HG02763 (cell line): ENCODE measurements at regions not wholly inside any gene's neighbourhood (a gene's known extent, or its start where the extent isn't known, plus 50 kb on each side); places are given as distances from the start of the nearest gene placed in this dataset.
"Not testable (repeated sequence)": the region's sequence is repeated elsewhere in the genome, so short reads cannot be mapped to it uniquely, and the experiment has no call there.

Experiments used
- ATAC-seq: cut with Tn5 transposase; IDR thresholded peaks from one replicate; pipeline ENCODE4 v1.9.1; 2021; ENCODE audit warnings: mild to moderate bottlenecking, moderate library complexity; ENCODE audit not compliant: unreplicated experiment

DNA sequence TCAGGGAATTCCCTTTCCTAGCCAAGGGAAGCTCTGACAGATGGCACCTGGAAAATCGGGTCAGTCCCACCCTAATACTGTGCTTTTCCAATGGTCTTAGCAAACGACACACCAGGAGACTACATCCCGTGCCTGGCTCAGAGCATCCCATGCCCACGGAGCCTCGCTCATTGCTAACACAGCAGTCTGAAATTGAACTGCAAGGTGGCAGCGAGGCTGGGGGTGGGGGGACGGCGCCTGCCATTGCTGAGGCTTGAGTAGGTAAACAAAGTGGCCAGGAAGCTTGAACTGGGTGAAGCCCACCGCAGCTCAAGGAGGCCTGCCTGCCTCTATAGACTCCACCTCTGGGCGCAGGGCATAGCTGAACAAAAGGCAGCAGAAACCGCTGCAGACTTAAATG lies 279.5 kb upstream of the LUZP2 start:
- ATAC-seq, result not testable (repeated sequence)

GRCh38 chr11:24225501-24225900 lies 271.4 kb upstream of the LUZP2 start:
- ATAC-seq, result no peak

DNA sequence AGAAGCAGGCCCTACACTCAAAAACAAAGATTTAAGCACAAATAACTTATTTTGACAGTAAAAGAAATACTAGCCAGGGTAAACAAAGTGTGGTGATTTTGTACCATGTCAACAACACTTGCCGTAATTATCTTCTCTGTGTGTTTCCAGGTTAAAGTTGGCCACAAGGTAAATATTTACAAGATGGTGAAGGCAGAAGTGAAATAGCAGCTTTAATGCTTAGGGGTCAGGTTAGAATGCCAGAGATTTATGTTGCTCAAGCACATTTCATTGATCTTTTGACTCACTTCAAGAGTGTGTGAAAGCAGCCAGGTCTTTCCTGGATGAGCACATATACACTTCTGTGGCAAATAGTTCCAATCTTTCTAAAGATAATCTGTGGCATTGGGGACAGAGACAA lies 270.2 kb upstream of the LUZP2 start:
- no peak for ATAC-seq

DNA sequence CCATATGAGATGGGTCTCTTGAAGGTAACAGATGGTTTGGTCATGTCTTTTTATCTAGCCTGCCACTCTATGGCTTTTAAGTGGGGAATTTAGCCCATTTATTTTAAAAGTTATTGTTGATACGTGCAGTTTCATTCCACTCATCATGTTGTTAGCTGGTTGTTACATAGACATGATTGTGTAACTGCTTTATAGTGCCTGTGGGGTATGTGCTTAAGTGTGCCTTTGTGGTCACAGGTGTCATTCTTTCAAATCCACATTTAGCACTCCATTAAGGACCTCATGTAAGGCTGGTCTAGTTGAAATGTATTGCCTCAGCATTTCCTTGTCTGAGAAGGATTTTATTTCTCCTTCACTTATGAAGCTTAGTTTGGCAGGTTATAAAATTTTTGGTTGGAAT lies 263.8 kb upstream of the LUZP2 start:
- no peak for ATAC-seq

DNA sequence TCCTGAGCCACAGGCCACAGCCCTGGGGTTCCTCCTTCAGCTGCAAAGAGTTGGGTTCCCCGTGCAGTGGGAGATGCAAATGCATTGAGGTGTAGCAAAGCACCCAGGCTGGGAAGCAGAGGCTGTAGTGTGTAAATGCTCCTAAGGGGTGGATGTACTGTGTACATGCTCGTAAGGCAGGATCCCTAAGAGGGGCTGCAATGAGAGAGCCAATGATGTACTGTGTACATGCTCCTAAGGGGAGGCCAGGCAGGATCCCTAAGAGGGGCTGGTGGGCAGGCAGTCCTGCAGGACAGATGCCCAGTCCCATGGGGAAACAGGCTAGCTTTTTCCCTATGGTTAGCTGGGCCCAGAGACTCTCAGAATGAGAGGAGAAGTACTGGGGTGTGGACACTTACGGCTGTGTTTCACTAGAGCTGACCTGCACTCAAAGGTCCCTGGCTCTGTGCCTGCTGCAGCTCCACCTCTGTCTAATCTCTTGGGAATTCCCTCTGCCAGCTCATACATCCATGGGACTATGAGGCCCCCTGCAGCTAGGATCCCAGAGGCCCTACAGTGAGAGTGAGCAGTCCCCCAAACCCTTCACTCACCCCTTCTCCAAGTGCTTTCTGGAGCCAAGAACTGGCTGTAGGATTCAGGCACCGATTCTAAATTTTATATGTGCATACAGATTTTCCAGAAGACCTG lies 261.9 kb upstream of the LUZP2 start:
- ATAC-seq, result no peak

DNA sequence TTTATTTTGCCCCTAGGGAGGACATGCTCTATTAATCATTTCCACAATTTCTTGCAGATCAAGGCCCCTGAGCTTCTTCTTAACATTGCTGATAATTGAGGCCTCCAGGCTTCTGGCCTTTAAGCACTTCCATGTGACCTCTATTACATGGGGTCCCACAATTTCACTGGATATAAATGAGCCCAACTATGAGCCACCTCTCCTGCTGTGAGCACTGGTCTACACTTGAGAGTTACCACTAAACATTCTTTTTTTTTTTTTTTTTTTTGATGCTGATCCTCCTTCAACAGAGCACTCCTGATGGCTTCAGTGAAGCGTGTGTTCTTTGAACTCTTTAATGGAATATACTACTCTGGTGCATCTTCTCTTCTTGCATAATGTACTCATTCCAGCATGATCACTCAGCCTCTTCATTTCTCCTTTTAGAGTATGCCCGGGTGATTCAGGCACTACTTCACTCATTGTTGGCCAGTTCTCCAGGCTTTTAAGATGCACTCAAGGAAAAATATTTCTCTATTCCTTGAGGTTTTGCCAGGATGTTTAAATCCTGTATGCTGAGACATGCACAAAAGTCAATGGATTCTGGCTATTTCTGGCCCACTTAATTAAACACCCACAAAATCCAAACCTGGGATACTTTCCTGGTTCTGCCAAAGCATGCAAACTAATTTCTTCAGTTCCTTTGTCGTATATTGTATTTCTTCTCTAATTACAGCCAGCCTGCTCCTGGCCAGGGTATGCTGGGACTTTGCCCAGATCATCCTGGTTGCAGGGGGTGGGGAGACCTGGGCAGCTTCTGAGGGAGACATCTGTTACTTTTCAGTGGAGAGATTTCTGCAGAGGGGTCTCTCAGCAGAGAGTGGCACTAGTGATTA lies 257.8 kb upstream of the LUZP2 start:
- ATAC-seq, result no peak

DNA sequence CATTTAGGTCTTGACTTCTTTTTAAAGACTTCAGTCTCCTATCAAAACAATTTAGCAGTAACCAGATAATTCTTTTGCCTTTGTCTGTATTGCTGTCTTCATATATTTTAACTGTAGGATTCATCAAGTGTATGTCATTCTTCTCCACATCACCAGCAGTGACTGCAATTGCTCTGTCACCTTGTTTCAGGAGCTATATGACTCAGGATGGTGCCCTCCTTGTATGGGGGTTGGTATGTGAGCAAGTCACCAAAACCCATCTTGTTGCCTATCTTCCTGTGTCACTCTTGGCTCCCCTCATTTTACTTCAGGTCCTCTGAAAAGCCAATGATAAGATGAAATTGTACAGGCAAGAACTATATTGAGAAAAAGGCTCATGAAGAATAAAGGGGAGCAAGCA lies 256.9 kb upstream of the LUZP2 start:
- no peak for ATAC-seq

- ATAC-seq, result no peak
Measured at GRCh38 chr11:24240496-24241175, 256.2 kb upstream of the LUZP2 start.

- ATAC-seq, result no peak
Measured at GRCh38 chr11:24246715-24247114, 250.1 kb upstream of the LUZP2 start.

DNA sequence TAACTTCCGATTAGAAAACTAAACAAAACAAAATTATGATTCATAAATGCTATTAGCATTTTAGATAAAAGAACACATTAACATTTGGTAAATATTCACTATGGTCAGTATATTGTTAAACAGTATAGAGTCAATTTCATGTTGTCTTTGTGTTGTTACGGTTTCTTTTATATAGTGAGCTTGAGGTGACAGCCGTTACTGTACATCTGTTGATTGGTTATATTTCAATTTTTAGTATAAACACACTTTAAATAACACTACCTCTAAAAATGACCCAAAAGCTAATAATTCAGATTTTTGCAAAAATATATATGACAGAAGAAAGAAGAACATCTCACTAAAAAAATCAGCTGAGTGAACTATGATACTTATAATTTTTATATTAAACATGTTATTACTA lies 249.0 kb upstream of the LUZP2 start:
- no peak for ATAC-seq

DNA sequence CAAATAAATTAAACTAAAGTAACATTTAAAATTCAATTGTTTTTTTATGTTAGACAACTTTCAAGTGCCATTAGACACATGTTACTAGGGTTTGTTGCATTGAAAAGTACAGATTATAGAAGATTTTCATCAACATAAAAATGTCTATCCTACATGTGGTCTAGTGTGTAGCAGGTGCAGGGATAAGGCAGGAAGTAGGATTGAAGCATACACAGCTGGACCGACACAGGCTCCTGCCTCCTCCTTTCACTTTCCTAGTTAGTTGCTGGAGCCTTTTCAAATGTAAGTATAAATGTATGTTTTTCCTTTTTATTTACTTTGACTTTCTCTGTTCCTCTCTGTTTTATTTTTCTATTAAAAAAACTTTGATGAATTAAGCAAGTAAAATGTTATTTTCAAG lies 246.9 kb upstream of the LUZP2 start:
- ATAC-seq, result no peak

GRCh38 chr11:24253237-24253760 lies 243.6 kb upstream of the LUZP2 start:
- ATAC-seq, result no peak

DNA sequence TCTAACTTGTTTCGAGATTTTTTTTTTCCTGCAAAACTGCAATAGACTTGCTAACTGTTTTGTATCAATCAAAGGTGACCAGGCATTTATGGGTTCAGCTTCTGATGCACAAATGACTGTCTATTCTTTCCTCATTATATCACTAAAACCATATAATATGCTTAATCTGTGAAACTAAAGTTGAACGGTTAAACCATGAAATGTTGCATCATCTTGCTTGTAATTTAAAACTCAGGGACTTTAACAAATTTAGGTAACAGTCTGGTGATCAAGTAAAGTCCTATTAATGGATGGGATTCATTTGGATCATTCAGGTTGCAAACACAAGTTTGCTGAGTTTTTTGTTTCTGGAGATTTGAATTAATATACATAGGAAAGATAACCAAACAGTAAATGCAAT lies 232.0 kb upstream of the LUZP2 start:
- ATAC-seq, result no peak

DNA sequence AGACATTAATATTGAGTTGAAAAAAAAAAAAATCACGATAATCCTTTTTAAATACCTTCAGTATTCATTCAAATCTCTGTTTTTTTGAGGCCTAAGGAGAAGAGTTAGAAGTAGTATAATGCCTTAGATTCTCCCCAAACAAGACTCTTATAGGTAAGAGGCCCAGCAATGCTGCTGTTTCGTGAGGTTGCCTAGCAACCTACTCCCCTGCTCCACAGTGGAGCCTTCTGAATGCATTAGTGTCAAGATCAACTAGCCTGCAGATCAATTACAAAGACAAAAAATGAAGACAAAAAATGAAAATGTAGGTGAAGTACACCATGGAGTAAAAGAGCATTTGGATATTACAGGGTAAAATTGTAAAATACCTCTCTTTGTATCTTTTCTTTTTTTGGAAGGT lies 229.8 kb upstream of the LUZP2 start:
- ATAC-seq, result no peak

DNA sequence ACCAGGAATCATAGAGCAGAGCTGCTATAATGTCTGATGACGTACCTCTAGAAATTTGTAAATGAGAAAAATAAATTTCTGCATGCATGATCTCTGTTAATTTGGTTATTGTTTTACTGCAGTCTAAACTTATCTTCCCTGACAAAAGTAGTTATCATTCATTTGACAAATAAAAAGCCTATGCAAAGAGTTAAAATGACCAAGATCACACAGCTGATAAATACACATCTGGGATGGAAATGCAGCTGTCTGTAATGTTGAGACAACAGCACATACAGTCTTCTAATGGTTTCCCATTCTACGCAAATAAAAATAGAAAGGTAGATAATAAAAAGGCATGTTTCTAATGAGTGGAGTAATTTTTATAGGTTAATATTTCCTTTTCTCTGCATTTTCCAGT lies 225.1 kb upstream of the LUZP2 start:
- no peak for ATAC-seq

- ATAC-seq, result not testable (repeated sequence)
Measured at GRCh38 chr11:24274214-24274781, 222.6 kb upstream of the LUZP2 start.

GRCh38 chr11:24286238-24286637 lies 210.6 kb upstream of the LUZP2 start:
- ATAC-seq, result no peak

GRCh38 chr11:24289301-24289700 lies 207.6 kb upstream of the LUZP2 start:
- no peak for ATAC-seq

GRCh38 chr11:24293964-24294363 lies 202.9 kb upstream of the LUZP2 start:
- no peak for ATAC-seq

- ATAC-seq, result no peak
Measured at GRCh38 chr11:24295360-24295759, 201.5 kb upstream of the LUZP2 start.

GRCh38 chr11:24297461-24297860 lies 199.4 kb upstream of the LUZP2 start:
- ATAC-seq, result no peak
